Pancreas (tissue), 10 donors: ENCODE measurements at regions not wholly inside any gene's neighbourhood (a gene's known extent, or its start where the extent isn't known, plus 50 kb on each side); places are given as distances from the start of the nearest gene placed in this dataset.

ENCODE experiments used
- ATAC-seq, 4 donors: fragments of 200-7000 bp; cut with Tn5 transposase; one replicate each; pipeline versions ENCODE4 v1.8.0 to v1.9.1; 2020; ENCODE audit warnings: mild to moderate bottlenecking in 4 of 4, moderate library complexity in 4 of 4
- DNase-seq, 6 donors: peaks; one replicate each; pipeline ENCODE4 v3.0.0-alpha.2; 2020
- FAIRE-seq: peaks from 2 replicates; lab custom pipeline; 2012; peaks lifted over from hg19 to GRCh38; lab: Jason Lieb, UNC
- H3K27ac ChIP-seq, 4 donors: fragments of 200-600 bp; sonication (generic); 1 replicate in 3 of 4; 2 replicates in 1 of 4; pipeline versions ENCODE4 v1.5.0 to v1.8.0; 2020
- H3K27me3 ChIP-seq, 4 donors: fragments of 200-600 bp; one replicate each; pipeline ENCODE4 v1.8.0; 2021
- H3K36me3 ChIP-seq, 3 donors: fragments of 200-600 bp; sonication (generic) in 1 of 3; one replicate each; pipeline versions ENCODE4 v1.5.0 to v1.8.0; 2020 to 2021
- H3K4me1 ChIP-seq, 3 donors: fragments of 200-600 bp; one replicate each; pipeline ENCODE4 v1.8.0; 2021
- H3K4me3 ChIP-seq, 4 donors: fragments of 200-600 bp; sonication (generic) in 2 of 4; one replicate each; pipeline versions ENCODE4 v1.5.0 to v1.8.0; 2020 to 2021
- H3K9me3 ChIP-seq, 4 donors: fragments of 200-600 bp; one replicate each; pipeline ENCODE4 v1.8.0; 2021
- WGBS, 2 donors: extraction: QIAGEN DNeasy Blood & Tissue Kit; methylation state at CpG; one replicate each; pipeline ENCODE4 v1.1.7; 2013; 5-methylcytosine and 5-hydroxymethylcytosine counted together
- intact Hi-C, 3 donors: fragments of 100-400 bp; cut with DNase I; formaldehyde crosslinking; loops; one replicate each; pipeline versions ENCODE4 v1.11.1 to v1.14.2; 2022
- TF ChIP-seq, protein P1 (sequence below), 4 donors: fragments of 200-600 bp; sonication (generic) in 3 of 4; IDR thresholded peaks; one replicate each; pipeline versions ENCODE4 v1.5.0 to v1.8.0; 2021; ENCODE audit warnings: antibody characterized with exemption in 4 of 4
- donor health status: healthy with polysubstance abuse.
- donor health status: DM: no; HTN: no; CAD: no; lungs with moderate emphysema.
- donor health status: DM: no; HTN: no; CAD: no.
- donor health status: control.
- donor health status: control.
- donor health status: Bipolar disorder and iron deficiency.
- donor health status: DM: yes; HTN: yes; CAD: no.
- donor health status: DM: no; HTN: no; CAD: no.
- donor health status: DM: no; HTN: no; CAD: no.
- donor health status: DM: yes; HTN: yes; CAD: no.

DNA sequence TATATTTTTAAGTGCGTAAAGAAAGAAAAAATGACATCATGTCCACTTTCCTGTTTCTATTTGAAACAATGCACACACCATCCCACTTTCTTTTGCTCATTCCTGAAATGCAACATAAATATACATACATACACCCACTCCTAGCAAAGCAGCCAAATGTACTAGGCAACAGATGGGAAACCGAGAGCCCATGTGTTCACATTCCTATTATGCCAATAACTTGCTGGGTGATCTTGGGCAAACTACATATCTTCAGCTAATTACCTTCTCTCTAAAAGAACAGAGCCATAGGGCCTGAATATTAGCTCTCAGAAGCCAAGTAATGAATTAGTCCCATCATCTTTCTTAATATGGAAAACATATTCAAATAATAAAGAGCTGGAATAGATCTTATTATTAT is 610.6 kb upstream of the ATXN8OS start:
- no peaks in the 10 kb centered on the region for H3K27me3 ChIP-seq
- 89 to 90% methylated on average over 2 of the region's 2 CpGs for WGBS, 2 donors
- no peak overlapping the region for H3K27ac ChIP-seq
- FAIRE-seq (no peak), DNase-seq (no peak), ATAC-seq (no peak)
- no peaks in the 10 kb centered on the region for H3K36me3 ChIP-seq
- no peak overlapping the region for H3K4me3 ChIP-seq
- intact Hi-C loops: no loop called here
- no peaks in the 10 kb centered on the region for H3K9me3 ChIP-seq
- no peaks in the 10 kb centered on the region for H3K4me1 ChIP-seq
- TF ChIP-seq, protein P1, sequence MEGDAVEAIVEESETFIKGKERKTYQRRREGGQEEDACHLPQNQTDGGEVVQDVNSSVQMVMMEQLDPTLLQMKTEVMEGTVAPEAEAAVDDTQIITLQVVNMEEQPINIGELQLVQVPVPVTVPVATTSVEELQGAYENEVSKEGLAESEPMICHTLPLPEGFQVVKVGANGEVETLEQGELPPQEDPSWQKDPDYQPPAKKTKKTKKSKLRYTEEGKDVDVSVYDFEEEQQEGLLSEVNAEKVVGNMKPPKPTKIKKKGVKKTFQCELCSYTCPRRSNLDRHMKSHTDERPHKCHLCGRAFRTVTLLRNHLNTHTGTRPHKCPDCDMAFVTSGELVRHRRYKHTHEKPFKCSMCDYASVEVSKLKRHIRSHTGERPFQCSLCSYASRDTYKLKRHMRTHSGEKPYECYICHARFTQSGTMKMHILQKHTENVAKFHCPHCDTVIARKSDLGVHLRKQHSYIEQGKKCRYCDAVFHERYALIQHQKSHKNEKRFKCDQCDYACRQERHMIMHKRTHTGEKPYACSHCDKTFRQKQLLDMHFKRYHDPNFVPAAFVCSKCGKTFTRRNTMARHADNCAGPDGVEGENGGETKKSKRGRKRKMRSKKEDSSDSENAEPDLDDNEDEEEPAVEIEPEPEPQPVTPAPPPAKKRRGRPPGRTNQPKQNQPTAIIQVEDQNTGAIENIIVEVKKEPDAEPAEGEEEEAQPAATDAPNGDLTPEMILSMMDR (IDR thresholded peaks at IDR 0.05): no peak

DNA sequence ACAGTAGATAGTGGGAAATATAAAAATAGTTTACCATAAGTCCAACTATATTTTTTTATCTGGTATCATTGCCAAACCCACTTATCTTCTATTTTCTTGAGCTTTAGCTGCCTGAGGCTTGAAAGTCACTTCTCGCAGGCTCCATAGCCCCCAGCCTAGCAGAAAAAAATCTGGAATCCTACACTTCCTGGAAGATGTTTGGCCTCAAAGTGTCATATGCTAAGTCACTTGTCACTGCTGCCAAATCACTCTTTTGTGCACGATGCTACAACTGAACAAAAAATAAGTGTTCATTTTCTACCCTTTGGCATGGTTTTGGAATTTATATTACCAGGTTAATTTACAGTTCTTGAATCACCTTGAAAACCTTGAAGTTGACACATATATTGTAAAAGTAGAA is 612.5 kb upstream of the ATXN8OS start:
- no peak for ATAC-seq

DNA sequence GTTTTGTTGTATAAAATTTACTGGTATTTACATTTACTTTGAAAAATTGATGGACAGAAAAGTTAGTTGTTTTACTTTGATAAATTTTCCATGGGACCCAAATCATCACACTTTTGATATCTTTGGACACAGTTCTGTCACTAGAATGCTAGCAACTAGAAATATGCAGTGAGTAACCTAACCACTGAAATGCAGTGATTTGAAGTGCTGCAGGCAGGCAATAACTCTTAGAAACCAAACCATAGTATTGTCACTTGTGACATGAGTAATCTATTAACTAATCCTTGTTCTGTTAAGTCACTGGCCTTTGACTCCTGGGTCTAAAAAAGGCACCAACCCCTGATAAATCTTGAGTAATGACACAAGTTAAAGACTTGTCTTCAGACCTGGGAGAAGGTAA is 620.0 kb upstream of the ATXN8OS start:
- Histone ChIP-seq H3K9me3 (no peaks in the 10 kb centered on the region), H3K27me3 (no peaks in the 10 kb centered on the region), H3K27ac (no peak overlapping the region), H3K4me1 (no peaks in the 10 kb centered on the region), H3K4me3 (no peak overlapping the region), H3K36me3 (no peaks in the 10 kb centered on the region)
- TF ChIP-seq, protein P1 (IDR thresholded peaks at IDR 0.05): no peak
- ATAC-seq: no peak
- intact Hi-C loops: no loop called here
- no peak for FAIRE-seq
- no peak for DNase-seq

More for the DNA sequence above, 612.5 kb upstream of the ATXN8OS start:
- intact Hi-C loops: no loop called here
- no peak overlapping the region for H3K27ac ChIP-seq
- H3K36me3 ChIP-seq: no peaks in the 10 kb centered on the region
- TF ChIP-seq, protein P1 (IDR thresholded peaks at IDR 0.05): no peak
- no peak overlapping the region for H3K4me3 ChIP-seq
- H3K4me1 ChIP-seq: no peaks in the 10 kb centered on the region
- 57 to 69% methylated on average over 2 of the region's 2 CpGs for WGBS, 2 donors
- H3K27me3 ChIP-seq: no peaks in the 10 kb centered on the region
- DNase-seq (no peak), FAIRE-seq (no peak)
- H3K9me3 ChIP-seq: no peaks in the 10 kb centered on the region

DNA sequence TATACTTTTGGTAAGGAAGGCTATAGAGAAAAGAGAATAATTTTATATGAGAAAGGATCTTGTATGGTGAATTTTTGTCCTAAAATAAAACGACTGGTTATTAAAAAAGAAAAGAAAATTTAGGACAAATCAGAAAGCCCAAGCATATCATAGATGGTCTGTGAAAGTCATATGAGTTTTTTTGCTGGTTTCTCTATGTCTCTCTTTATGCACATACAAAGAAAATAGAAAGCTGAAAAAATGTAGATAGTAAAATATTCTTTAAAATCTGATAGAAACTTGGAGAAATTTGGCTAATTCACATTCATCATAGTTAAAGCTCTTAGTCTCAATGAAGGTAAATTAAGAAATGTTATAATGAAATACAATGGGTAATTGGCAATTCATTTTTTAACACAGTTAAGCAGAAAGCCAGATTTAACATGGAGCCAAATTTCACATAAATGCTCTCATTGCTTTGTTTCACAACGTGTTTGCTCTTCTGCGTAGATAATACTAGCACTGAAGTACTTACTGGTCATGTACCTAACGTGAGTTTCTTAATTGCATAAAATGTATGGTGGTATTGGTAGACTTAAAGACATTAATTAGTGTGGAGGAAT is 621.5 kb upstream of the ATXN8OS start:
- H3K36me3 ChIP-seq: no peaks in the 10 kb centered on the region
- intact Hi-C loops: no loop called here
- H3K27me3 ChIP-seq: no peaks in the 10 kb centered on the region
- ATAC-seq (no peak), DNase-seq (no peak), FAIRE-seq (no peak)
- H3K4me1 ChIP-seq: no peaks in the 10 kb centered on the region
- H3K27ac ChIP-seq: no peak overlapping the region
- no peak overlapping the region for H3K4me3 ChIP-seq
- H3K9me3 ChIP-seq: no peaks in the 10 kb centered on the region
- TF ChIP-seq, protein P1 (IDR thresholded peaks at IDR 0.05): no peak
- 42% methylated on average over 4 of the region's 4 CpGs for WGBS, 2 donors

DNA sequence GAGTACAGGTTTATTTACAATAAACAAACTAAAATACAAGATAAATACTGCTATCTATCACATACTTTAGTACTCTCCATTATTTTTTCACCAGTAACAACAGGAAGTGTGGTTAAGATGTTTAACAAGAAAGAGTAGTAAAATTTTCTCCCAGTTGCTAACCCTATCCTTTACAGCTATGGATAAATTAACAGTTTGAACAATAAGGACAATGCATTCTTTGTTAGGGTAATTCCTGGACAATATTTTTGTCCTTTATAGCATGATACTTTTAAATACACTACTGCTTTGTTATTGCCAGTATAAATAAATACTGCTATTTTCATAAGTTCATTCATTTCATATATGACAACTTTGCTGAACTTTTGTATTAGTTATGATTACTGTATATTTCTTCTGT is 630.2 kb upstream of the ATXN8OS start:
- no peak overlapping the region for H3K4me3 ChIP-seq
- H3K36me3 ChIP-seq: no peaks in the 10 kb centered on the region
- ATAC-seq (no peak), DNase-seq (no peak), FAIRE-seq (no peak)
- intact Hi-C loops: no loop called here
- no peaks in the 10 kb centered on the region for H3K9me3 ChIP-seq
- H3K27ac ChIP-seq: no peak overlapping the region
- H3K4me1 ChIP-seq: no peaks in the 10 kb centered on the region
- no peaks in the 10 kb centered on the region for H3K27me3 ChIP-seq
- TF ChIP-seq, protein P1 (IDR thresholded peaks at IDR 0.05): no peak
